K562 (cell line): ENCODE measurements at regions not wholly inside any gene's neighbourhood (a gene's known extent, or its start where the extent isn't known, plus 50 kb on each side); places are given as distances from the start of the nearest gene placed in this dataset.

Source experiments
- ATAC-seq: fragments of 200-7000 bp; cut with Tn5 transposase; 3 replicates; pipeline ENCODE4 v1.9.1; 2020; ENCODE audit warnings: moderate library complexity
- BruUV-seq: library from RNA; stranded (reverse); fragments of 400-500 nt; replicated peaks from 2 replicates; lab custom pipeline; 2021; lab: Mats Ljungman, UMichigan
- CTCF ChIA-PET: fragments of 300-600 bp; formaldehyde crosslinking; extraction: SDS; loops from one replicate; lab custom pipeline; 2021; ENCODE audit warnings: low intra/inter-chr PET ratio; lab: Yijun Ruan, JAX
- POLR2A ChIA-PET: fragments of 300-600, 350-650 bp; sonication (Branson Sonifier 250); formaldehyde crosslinking; extraction: SDS; loops from one replicate; lab custom pipeline; 2021; ENCODE audit warnings: antibody characterized with exemption, inconsistent platforms; lab: Yijun Ruan, JAX
- DNase-seq, 4 experiments: peaks; one replicate each; pipeline versions ENCODE4 v3.0.0 to v3.0.0-alpha.2; 2011 to 2018; ENCODE audit warnings: low spot score in 3 of 4, mixed read lengths in 3 of 4; ENCODE audit errors: extremely low read depth in 1 of 4
- FAIRE-seq: peaks from 2 replicates; lab custom pipeline; 2011; peaks lifted over from hg19 to GRCh38; lab: Jason Lieb, UNC
- H2AFZ ChIP-seq: 2 replicates; pipeline ENCODE4 v1.6.0; 2011; ENCODE audit warnings: low read depth, low read length, control low read depth, inconsistent platforms
- H3K27ac ChIP-seq: fragments of 200-600 bp; 3 replicates; pipeline ENCODE4 v1.8.0; 2011; ENCODE audit warnings: low read depth, mild to moderate bottlenecking, control low read depth, inconsistent platforms, low read length, moderate library complexity, mixed read lengths; ENCODE audit errors: extremely low read depth
- H3K27me3 ChIP-seq, 2 experiments: fragments of 300-600 bp in 1 of 2; 2 replicates in 1 of 2; 3 replicates in 1 of 2; pipeline versions ENCODE4 v1.6.0 to v1.8.0; 2011; ENCODE audit warnings: inconsistent platforms in 2 of 2, low read length in 2 of 2, mild to moderate bottlenecking in 1 of 2, mixed read lengths in 1 of 2, moderate library complexity in 1 of 2; ENCODE audit not compliant: control insufficient read depth in 2 of 2, insufficient read depth in 2 of 2
- H3K36me3 ChIP-seq: fragments of 300-600 bp; 3 replicates; pipeline ENCODE4 v1.8.0; 2011; ENCODE audit warnings: mild to moderate bottlenecking, low read length, inconsistent platforms; ENCODE audit not compliant: control insufficient read depth, insufficient read depth
- H3K4me1 ChIP-seq, 2 experiments: fragments of 200-600 bp in 1 of 2; replicated peaks in 1 of 2; 2 replicates in 1 of 2; 3 replicates in 1 of 2; pipeline versions ENCODE4 v1.5.1 to v1.8.0; 2011; ENCODE audit warnings: inconsistent platforms in 2 of 2, low read length in 2 of 2, mild to moderate bottlenecking in 1 of 2, mixed read lengths in 1 of 2, moderate library complexity in 1 of 2; ENCODE audit not compliant: control insufficient read depth in 2 of 2, insufficient read depth in 2 of 2
- H3K4me2 ChIP-seq: 2 replicates; pipeline ENCODE4 v1.6.1; 2011; ENCODE audit warnings: low read length, control low read depth, inconsistent platforms, mixed read lengths; ENCODE audit not compliant: insufficient read depth
- H3K4me3 ChIP-seq: fragments of 200-600 bp; sonication (generic), shearing (Covaris generic); 2 replicates; pipeline ENCODE4 v1.5.1; 2016; ENCODE audit warnings: control low read depth, inconsistent platforms
- H3K79me2 ChIP-seq: fragments of 200-600 bp; 3 replicates; pipeline ENCODE4 v1.8.0; 2011; ENCODE audit warnings: low read length, inconsistent platforms; ENCODE audit not compliant: control insufficient read depth, insufficient read depth
- H3K9ac ChIP-seq, 2 experiments: 2 replicates each; pipeline versions ENCODE4 v1.6.0 to v1.6.1; 2011; ENCODE audit warnings: low read depth in 2 of 2, low read length in 2 of 2, control low read depth in 1 of 2, inconsistent platforms in 1 of 2, mild to moderate bottlenecking in 1 of 2, mixed read lengths in 1 of 2; ENCODE audit not compliant: insufficient read depth in 1 of 2
- H3K9me1 ChIP-seq: one replicate; pipeline ENCODE4 v1.6.0; 2011; ENCODE audit warnings: inconsistent platforms, mild to moderate bottlenecking, low read length, moderate library complexity; ENCODE audit not compliant: control insufficient read depth, insufficient read depth
- H3K9me3 ChIP-seq: replicated peaks from 2 replicates; pipeline ENCODE4 v1.5.1; 2011; ENCODE audit warnings: low read depth, low read length, inconsistent platforms; ENCODE audit not compliant: control insufficient read depth, insufficient read depth
- H4K20me1 ChIP-seq: replicated peaks from 2 replicates; pipeline ENCODE4 v1.6.1; 2011; ENCODE audit warnings: low read length, inconsistent platforms, mixed read lengths; ENCODE audit not compliant: control insufficient read depth, insufficient read depth
- BCLAF1 ChIP-seq, 2 experiments: fragments of 450-650 bp in 1 of 2; IDR thresholded peaks; 2 replicates each; pipeline ENCODE4 v1.6.1; 2011 to 2017; ENCODE audit warnings: low read depth in 2 of 2, antibody characterized with exemption in 1 of 2, borderline replicate concordance in 1 of 2, low read length in 1 of 2, mild to moderate bottlenecking in 1 of 2, mixed read lengths in 1 of 2; ENCODE audit not compliant: control insufficient read depth in 1 of 2
- EP400 ChIP-seq: fragments of 450-650 bp; IDR thresholded peaks from 2 replicates; pipeline ENCODE4 v1.6.1; 2017; ENCODE audit warnings: antibody characterized with exemption, mild to moderate bottlenecking, moderate library complexity
- TSHZ1 ChIP-seq: fragments of 250-450 bp; sonication (Bioruptor Pico); IDR thresholded peaks from 2 replicates; pipeline ENCODE4 v1.4.0; 2020; ENCODE audit warnings: mild to moderate bottlenecking, moderate library complexity
- ZNF24 ChIP-seq: fragments of 450-650 bp; IDR thresholded peaks from 2 replicates; pipeline ENCODE4 v1.6.1; 2016
- ZNF830 ChIP-seq: fragments of 250-450 bp; sonication (Bioruptor Pico); IDR thresholded peaks from 2 replicates; pipeline ENCODE4 v1.5.0; 2021; ENCODE audit warnings: mild to moderate bottlenecking
- WGBS: fragments of 100-300 bp; shearing (Covaris generic); methylation state at CpG from one replicate; pipeline ENCODE4 v1.1.6; 2016; ENCODE audit warnings: low coverage, mixed read lengths; ENCODE audit not compliant: insufficient coverage; ENCODE audit errors: missing lambda C conversion rate; 5-methylcytosine and 5-hydroxymethylcytosine counted together
- in situ Hi-C: fragments of 300-500 bp; cut with MboI; formaldehyde crosslinking; loops from 4 replicates; pipeline ENCODE4 v1.15.0; 2018; ENCODE audit warnings: inconsistent platforms, mixed read lengths
- intact Hi-C: fragments of 100-400 bp; cut with micrococcal nuclease; formaldehyde crosslinking; loops from 2 replicates; pipeline ENCODE4 v1.14.2; 2022
- TF ChIP-seq, protein P1 (sequence below): fragments of 450-650 bp; IDR thresholded peaks from 2 replicates; pipeline ENCODE4 v1.6.1; 2016; ENCODE audit warnings: borderline replicate concordance

- WGBS, result 0% methylated on average over 5 of the region's 5 CpGs
- Histone ChIP-seq H3K27ac (no peak overlapping the region), H3K9me1 (no peaks in the 10 kb centered on the region), H2AFZ (no peak overlapping the region), H3K36me3 (no peaks in the 10 kb centered on the region), H3K9me3 (no peaks in the 10 kb centered on the region), H3K9ac (no peak overlapping the region), H4K20me1 (no peaks in the 10 kb centered on the region), H3K27me3 (no peaks in the 10 kb centered on the region), H3K4me2 (no peak overlapping the region), H3K4me3 (no peak overlapping the region), H3K4me1 (no peaks in the 10 kb centered on the region), H3K79me2 (no peaks in the 10 kb centered on the region)
- ATAC-seq (no peak), DNase-seq (no peak), FAIRE-seq (no peak)
- intact Hi-C loops (no loop called here), in situ Hi-C loops (no loop called here)
- POLR2A ChIA-PET, result no interaction called here
- no TSS peak for BruUV-seq
- TF ChIP-seq ZNF830 (no peak), ZNF24 (no peak)
- CTCF ChIA-PET, result no interaction called here
These were observed 284.3 kb upstream of the FERMT1 start for GRCh38 chr20:6407163-6407562.

- Histone ChIP-seq H3K27me3 (no peaks in the 10 kb centered on the region), H3K9me1 (no peaks in the 10 kb centered on the region), H4K20me1 (no peaks in the 10 kb centered on the region), H3K9ac (no peak overlapping the region), H3K79me2 (no peaks in the 10 kb centered on the region), H3K27ac (no peak overlapping the region), H3K4me3 (no peak overlapping the region), H3K4me2 (no peak overlapping the region), H3K9me3 (no peaks in the 10 kb centered on the region), H3K36me3 (no peaks in the 10 kb centered on the region), H2AFZ (no peak overlapping the region), H3K4me1 (no peaks in the 10 kb centered on the region)
- no TSS peak for BruUV-seq
- FAIRE-seq (no peak), DNase-seq (no peak), ATAC-seq (no peak)
- ChIA-PET POLR2A (no interaction called here), CTCF (no interaction called here)
- 0% methylated on average over 2 of the region's 3 CpGs for WGBS
- in situ Hi-C loops (no loop called here), intact Hi-C loops (no loop called here)
- no peak for TF ChIP-seq EP400
- TF ChIP-seq, protein P1, sequence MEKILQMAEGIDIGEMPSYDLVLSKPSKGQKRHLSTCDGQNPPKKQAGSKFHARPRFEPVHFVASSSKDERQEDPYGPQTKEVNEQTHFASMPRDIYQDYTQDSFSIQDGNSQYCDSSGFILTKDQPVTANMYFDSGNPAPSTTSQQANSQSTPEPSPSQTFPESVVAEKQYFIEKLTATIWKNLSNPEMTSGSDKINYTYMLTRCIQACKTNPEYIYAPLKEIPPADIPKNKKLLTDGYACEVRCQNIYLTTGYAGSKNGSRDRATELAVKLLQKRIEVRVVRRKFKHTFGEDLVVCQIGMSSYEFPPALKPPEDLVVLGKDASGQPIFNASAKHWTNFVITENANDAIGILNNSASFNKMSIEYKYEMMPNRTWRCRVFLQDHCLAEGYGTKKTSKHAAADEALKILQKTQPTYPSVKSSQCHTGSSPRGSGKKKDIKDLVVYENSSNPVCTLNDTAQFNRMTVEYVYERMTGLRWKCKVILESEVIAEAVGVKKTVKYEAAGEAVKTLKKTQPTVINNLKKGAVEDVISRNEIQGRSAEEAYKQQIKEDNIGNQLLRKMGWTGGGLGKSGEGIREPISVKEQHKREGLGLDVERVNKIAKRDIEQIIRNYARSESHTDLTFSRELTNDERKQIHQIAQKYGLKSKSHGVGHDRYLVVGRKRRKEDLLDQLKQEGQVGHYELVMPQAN, result no peak
- no peak for TF ChIP-seq BCLAF1 (IDR thresholded peaks at IDR 0.05; ENCODE audit: borderline replicate concordance in 1 of 2, control insufficient read depth in 1 of 2, low read depth in 2 of 2, low read length in 1 of 2)
- TF ChIP-seq TSHZ1, result no peak
These were observed 279.2 kb upstream of the FERMT1 start for GRCh38 chr20:6401893-6402557.
